GM23338 (cell line): ENCODE measurements at regions not wholly inside any gene's neighbourhood (a gene's known extent, or its start where the extent isn't known, plus 50 kb on each side); places are given as distances from the start of the nearest gene placed in this dataset.

Experiments used
- ATAC-seq: fragments of 200-7000 bp; cut with Tn5 transposase; 3 replicates; pipeline ENCODE4 v1.9.1; 2020
- DNase-seq: peaks from one replicate; pipeline ENCODE4 v3.0.0-alpha.2; 2015; ENCODE audit warnings: low spot score
- H2AFZ ChIP-seq: fragments of 200-600 bp; sonication (generic); 2 replicates; pipeline ENCODE4 v1.8.0; 2016; ENCODE audit warnings: antibody characterized with exemption, mild to moderate bottlenecking, moderate library complexity
- H3F3A ChIP-seq: fragments of 200-600 bp; sonication (generic); replicated peaks from 2 replicates; pipeline ENCODE4 v1.8.0; 2017; ENCODE audit warnings: antibody characterized with exemption, mixed run types, low read depth
- H3K27ac ChIP-seq: fragments of 200-600 bp; sonication (generic); 2 replicates; pipeline ENCODE4 v1.6.1; 2016; ENCODE audit warnings: low read depth
- H3K27me3 ChIP-seq: fragments of 200-600 bp; sonication (generic); 2 replicates; pipeline ENCODE4 v1.8.0; 2016; ENCODE audit warnings: mild to moderate bottlenecking, mixed run types, moderate library complexity; ENCODE audit not compliant: insufficient read depth
- H3K36me3 ChIP-seq: fragments of 200-600 bp; sonication (generic); 2 replicates; pipeline ENCODE4 v1.8.0; 2016; ENCODE audit warnings: mild to moderate bottlenecking; ENCODE audit not compliant: insufficient read depth
- H3K4me1 ChIP-seq: fragments of 200-600 bp; sonication (generic); 2 replicates; pipeline ENCODE4 v1.8.0; 2016; ENCODE audit warnings: mild to moderate bottlenecking, moderate library complexity; ENCODE audit not compliant: insufficient read depth
- H3K4me2 ChIP-seq: fragments of 200-600 bp; sonication (generic); 2 replicates; pipeline ENCODE4 v1.7.1; 2017; ENCODE audit warnings: mixed run types
- H3K4me3 ChIP-seq: fragments of 200-600 bp; sonication (generic); 2 replicates; pipeline ENCODE4 v1.6.1; 2016; ENCODE audit warnings: mixed run types
- H3K79me2 ChIP-seq: fragments of 200-600 bp; sonication (generic); replicated peaks from 2 replicates; pipeline ENCODE4 v1.8.0; 2017; ENCODE audit warnings: mild to moderate bottlenecking; ENCODE audit not compliant: insufficient read depth
- H3K9me2 ChIP-seq: fragments of 200-600 bp; sonication (generic); 2 replicates; pipeline ENCODE4 v1.8.0; 2017; ENCODE audit not compliant: insufficient read depth
- H4K20me1 ChIP-seq: fragments of 200-600 bp; sonication (generic); replicated peaks from 2 replicates; pipeline ENCODE4 v1.8.0; 2017; ENCODE audit warnings: mild to moderate bottlenecking; ENCODE audit not compliant: insufficient read depth
- H3K27ac Mint-ChIP-seq: 2 replicates; pipeline ENCODE4 v1.8.0; 2020; ENCODE audit warnings: inconsistent platforms, mild to moderate bottlenecking, moderate library complexity, mixed read lengths
- H3K27me3 Mint-ChIP-seq: 3 replicates; pipeline ENCODE4 v1.8.0; 2022; ENCODE audit warnings: low read depth, mild to moderate bottlenecking, moderate library complexity, mixed read lengths, inconsistent platforms; ENCODE audit not compliant: insufficient read depth, poor library complexity
- H3K36me3 Mint-ChIP-seq: 3 replicates; pipeline ENCODE4 v1.8.0; 2021; ENCODE audit warnings: low read depth, mild to moderate bottlenecking, inconsistent platforms, moderate library complexity, mixed read lengths
- H3K4me1 Mint-ChIP-seq: 3 replicates; pipeline ENCODE4 v1.8.0; 2020; ENCODE audit warnings: mild to moderate bottlenecking, inconsistent platforms, mixed read lengths
- H3K4me3 Mint-ChIP-seq: 3 replicates; pipeline ENCODE4 v1.8.0; 2021; ENCODE audit warnings: moderate library complexity, mild to moderate bottlenecking, inconsistent platforms, mixed read lengths
- H3K9me3 Mint-ChIP-seq: 3 replicates; pipeline ENCODE4 v1.8.0; 2020; ENCODE audit warnings: moderate library complexity, mild to moderate bottlenecking, inconsistent platforms, mixed read lengths
- CREB1 ChIP-seq: fragments of 250-450 bp; sonication (Bioruptor Pico); IDR thresholded peaks from 2 replicates; pipeline ENCODE4 v1.5.0; 2020; ENCODE audit warnings: low read depth, mild to moderate bottlenecking, moderate library complexity
- EZH2 ChIP-seq: fragments of 200-600 bp; sonication (generic); IDR thresholded peaks from one replicate; pipeline ENCODE4 v1.8.0; 2017; ENCODE audit warnings: antibody characterized with exemption, mild to moderate bottlenecking, low read depth; ENCODE audit not compliant: unreplicated experiment
- EZH2phosphoT487 ChIP-seq: fragments of 200-600 bp; sonication (generic); IDR thresholded peaks from one replicate; pipeline ENCODE4 v1.8.1; 2018; ENCODE audit warnings: antibody characterized with exemption; ENCODE audit not compliant: unreplicated experiment
- JUNB ChIP-seq: IDR thresholded peaks from one replicate; pipeline ENCODE4 v1.6.1; 2016; ENCODE audit warnings: antibody characterized with exemption; ENCODE audit not compliant: unreplicated experiment
- NANOG ChIP-seq: IDR thresholded peaks from 2 replicates; pipeline ENCODE4 v1.6.1; 2016; ENCODE audit warnings: antibody characterized with exemption, borderline replicate concordance
- POLR2AphosphoS5 ChIP-seq: IDR thresholded peaks from 2 replicates; pipeline ENCODE4 v1.6.1; 2016; ENCODE audit warnings: antibody characterized with exemption, low read depth
- STAT1 ChIP-seq: IDR thresholded peaks from one replicate; pipeline ENCODE4 v1.6.1; 2016; ENCODE audit warnings: antibody characterized with exemption; ENCODE audit not compliant: unreplicated experiment
- ZNF114 ChIP-seq: fragments of 250-450 bp; sonication (Bioruptor Pico); IDR thresholded peaks from 2 replicates; pipeline ENCODE4 v1.5.0; 2020; ENCODE audit warnings: mild to moderate bottlenecking, moderate library complexity
- ZNF331 ChIP-seq: fragments of 250-450 bp; sonication (Bioruptor Pico); IDR thresholded peaks from 2 replicates; pipeline ENCODE4 v1.5.0; 2020; ENCODE audit warnings: low read depth, mild to moderate bottlenecking, moderate library complexity
- TF ChIP-seq, protein P1 (sequence below): IDR thresholded peaks from 2 replicates; pipeline ENCODE4 v1.6.1; 2016; ENCODE audit warnings: antibody characterized with exemption
- TF ChIP-seq, protein P2 (sequence below), 2 experiments: fragments of 200-600 bp in 1 of 2; sonication (generic) in 1 of 2; conservative IDR thresholded peaks; 2 replicates each; pipeline versions ENCODE4 v1.5.1 to v1.6.1; 2016 to 2017; ENCODE audit warnings: antibody characterized with exemption in 2 of 2, low read depth in 2 of 2, mild to moderate bottlenecking in 2 of 2, moderate library complexity in 1 of 2
- TF ChIP-seq, protein P3 (sequence below): fragments of 250-450 bp; sonication (Bioruptor Pico); IDR thresholded peaks from 2 replicates; pipeline ENCODE4 v1.5.0; 2020; ENCODE audit warnings: mild to moderate bottlenecking, moderate library complexity
- TF ChIP-seq, protein P4 (sequence below): IDR thresholded peaks from one replicate; pipeline ENCODE4 v1.6.1; 2018; ENCODE audit warnings: antibody characterized with exemption; ENCODE audit not compliant: unreplicated experiment

DNA sequence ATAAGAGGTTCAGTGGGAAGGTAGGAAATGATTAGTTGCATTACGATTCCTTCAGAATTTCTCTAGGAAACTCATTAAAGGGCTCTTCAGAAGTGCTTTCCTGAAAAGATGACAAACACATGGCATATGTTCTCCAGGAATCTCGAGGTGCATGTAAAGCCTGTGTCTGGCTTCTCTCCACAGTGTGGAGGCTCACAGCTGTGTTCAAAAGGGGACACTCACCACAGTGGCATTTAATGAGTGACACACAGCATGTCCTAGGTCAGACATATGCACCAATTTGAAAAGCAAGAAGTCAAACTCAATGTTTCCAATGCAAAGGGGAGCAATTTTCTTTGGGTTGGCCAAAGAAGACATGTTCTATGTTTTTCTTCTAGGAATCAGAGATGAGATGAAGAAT, 976.9 kb downstream of the MAT2B start:
- Histone ChIP-seq H3K79me2 (no peaks in the 10 kb centered on the region), H3K27ac (no peak overlapping the region), H3K27me3 (no peaks in the 10 kb centered on the region), H3K9me2 (no peaks in the 10 kb centered on the region), H4K20me1 (no peaks in the 10 kb centered on the region), H3K4me2 (no peak overlapping the region), H3K36me3 (no peaks in the 10 kb centered on the region), H3K4me3 (no peak overlapping the region), H2AFZ (no peak overlapping the region), H3K4me1 (no peaks in the 10 kb centered on the region), H3F3A (no peaks in the 10 kb centered on the region)
- ATAC-seq (no peak), DNase-seq (no peak)
- Mint-ChIP-seq H3K9me3 (no peaks in the 10 kb centered on the region; the same call in 2 of the 3 replicates), H3K27me3 (no peaks in the 10 kb centered on the region), H3K27ac (no peak overlapping the region), H3K4me1 (no peaks in the 10 kb centered on the region), H3K4me3 (no peak overlapping the region), H3K36me3 (no peaks in the 10 kb centered on the region)
- TF ChIP-seq ZNF331 (CRISPR knock-in tag) = no peak
- TF ChIP-seq STAT1 = no peak
- no peak for TF ChIP-seq ZNF114 (CRISPR knock-in tag)
- TF ChIP-seq POLR2AphosphoS5 = no peak
- TF ChIP-seq, protein P1, sequence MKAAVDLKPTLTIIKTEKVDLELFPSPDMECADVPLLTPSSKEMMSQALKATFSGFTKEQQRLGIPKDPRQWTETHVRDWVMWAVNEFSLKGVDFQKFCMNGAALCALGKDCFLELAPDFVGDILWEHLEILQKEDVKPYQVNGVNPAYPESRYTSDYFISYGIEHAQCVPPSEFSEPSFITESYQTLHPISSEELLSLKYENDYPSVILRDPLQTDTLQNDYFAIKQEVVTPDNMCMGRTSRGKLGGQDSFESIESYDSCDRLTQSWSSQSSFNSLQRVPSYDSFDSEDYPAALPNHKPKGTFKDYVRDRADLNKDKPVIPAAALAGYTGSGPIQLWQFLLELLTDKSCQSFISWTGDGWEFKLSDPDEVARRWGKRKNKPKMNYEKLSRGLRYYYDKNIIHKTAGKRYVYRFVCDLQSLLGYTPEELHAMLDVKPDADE = no peak
- TF ChIP-seq NANOG = no peak
- TF ChIP-seq, protein P2, sequence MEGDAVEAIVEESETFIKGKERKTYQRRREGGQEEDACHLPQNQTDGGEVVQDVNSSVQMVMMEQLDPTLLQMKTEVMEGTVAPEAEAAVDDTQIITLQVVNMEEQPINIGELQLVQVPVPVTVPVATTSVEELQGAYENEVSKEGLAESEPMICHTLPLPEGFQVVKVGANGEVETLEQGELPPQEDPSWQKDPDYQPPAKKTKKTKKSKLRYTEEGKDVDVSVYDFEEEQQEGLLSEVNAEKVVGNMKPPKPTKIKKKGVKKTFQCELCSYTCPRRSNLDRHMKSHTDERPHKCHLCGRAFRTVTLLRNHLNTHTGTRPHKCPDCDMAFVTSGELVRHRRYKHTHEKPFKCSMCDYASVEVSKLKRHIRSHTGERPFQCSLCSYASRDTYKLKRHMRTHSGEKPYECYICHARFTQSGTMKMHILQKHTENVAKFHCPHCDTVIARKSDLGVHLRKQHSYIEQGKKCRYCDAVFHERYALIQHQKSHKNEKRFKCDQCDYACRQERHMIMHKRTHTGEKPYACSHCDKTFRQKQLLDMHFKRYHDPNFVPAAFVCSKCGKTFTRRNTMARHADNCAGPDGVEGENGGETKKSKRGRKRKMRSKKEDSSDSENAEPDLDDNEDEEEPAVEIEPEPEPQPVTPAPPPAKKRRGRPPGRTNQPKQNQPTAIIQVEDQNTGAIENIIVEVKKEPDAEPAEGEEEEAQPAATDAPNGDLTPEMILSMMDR (conservative IDR thresholded peaks at IDR 0.05; ENCODE audit: low read depth in 2 of 2) = no peak
- no peak for TF ChIP-seq CREB1
- TF ChIP-seq JUNB = no peak
- TF ChIP-seq, protein P3, sequence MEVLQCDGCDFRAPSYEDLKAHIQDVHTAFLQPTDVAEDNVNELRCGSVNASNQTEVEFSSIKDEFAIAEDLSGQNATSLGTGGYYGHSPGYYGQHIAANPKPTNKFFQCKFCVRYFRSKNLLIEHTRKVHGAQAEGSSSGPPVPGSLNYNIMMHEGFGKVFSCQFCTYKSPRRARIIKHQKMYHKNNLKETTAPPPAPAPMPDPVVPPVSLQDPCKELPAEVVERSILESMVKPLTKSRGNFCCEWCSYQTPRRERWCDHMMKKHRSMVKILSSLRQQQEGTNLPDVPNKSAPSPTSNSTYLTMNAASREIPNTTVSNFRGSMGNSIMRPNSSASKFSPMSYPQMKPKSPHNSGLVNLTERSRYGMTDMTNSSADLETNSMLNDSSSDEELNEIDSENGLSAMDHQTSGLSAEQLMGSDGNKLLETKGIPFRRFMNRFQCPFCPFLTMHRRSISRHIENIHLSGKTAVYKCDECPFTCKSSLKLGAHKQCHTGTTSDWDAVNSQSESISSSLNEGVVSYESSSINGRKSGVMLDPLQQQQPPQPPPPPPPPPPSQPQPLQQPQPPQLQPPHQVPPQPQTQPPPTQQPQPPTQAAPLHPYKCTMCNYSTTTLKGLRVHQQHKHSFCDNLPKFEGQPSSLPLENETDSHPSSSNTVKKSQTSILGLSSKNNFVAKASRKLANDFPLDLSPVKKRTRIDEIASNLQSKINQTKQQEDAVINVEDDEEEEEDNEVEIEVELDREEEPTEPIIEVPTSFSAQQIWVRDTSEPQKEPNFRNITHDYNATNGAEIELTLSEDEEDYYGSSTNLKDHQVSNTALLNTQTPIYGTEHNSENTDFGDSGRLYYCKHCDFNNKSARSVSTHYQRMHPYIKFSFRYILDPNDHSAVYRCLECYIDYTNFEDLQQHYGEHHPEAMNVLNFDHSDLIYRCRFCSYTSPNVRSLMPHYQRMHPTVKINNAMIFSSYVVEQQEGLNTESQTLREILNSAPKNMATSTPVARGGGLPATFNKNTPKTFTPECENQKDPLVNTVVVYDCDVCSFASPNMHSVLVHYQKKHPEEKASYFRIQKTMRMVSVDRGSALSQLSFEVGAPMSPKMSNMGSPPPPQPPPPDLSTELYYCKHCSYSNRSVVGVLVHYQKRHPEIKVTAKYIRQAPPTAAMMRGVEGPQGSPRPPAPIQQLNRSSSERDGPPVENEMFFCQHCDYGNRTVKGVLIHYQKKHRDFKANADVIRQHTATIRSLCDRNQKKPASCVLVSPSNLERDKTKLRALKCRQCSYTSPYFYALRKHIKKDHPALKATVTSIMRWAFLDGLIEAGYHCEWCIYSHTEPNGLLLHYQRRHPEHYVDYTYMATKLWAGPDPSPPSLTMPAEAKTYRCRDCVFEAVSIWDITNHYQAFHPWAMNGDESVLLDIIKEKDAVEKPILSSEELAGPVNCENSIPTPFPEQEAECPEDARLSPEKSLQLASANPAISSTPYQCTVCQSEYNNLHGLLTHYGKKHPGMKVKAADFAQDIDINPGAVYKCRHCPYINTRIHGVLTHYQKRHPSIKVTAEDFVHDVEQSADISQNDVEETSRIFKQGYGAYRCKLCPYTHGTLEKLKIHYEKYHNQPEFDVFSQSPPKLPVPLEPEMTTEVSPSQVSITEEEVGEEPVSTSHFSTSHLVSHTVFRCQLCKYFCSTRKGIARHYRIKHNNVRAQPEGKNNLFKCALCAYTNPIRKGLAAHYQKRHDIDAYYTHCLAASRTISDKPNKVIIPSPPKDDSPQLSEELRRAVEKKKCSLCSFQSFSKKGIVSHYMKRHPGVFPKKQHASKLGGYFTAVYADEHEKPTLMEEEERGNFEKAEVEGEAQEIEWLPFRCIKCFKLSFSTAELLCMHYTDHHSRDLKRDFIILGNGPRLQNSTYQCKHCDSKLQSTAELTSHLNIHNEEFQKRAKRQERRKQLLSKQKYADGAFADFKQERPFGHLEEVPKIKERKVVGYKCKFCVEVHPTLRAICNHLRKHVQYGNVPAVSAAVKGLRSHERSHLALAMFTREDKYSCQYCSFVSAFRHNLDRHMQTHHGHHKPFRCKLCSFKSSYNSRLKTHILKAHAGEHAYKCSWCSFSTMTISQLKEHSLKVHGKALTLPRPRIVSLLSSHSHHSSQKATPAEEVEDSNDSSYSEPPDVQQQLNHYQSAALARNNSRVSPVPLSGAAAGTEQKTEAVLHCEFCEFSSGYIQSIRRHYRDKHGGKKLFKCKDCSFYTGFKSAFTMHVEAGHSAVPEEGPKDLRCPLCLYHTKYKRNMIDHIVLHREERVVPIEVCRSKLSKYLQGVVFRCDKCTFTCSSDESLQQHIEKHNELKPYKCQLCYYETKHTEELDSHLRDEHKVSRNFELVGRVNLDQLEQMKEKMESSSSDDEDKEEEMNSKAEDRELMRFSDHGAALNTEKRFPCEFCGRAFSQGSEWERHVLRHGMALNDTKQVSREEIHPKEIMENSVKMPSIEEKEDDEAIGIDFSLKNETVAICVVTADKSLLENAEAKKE (CRISPR knock-in tag) = no peak
- no peak for TF ChIP-seq EZH2
- TF ChIP-seq EZH2phosphoT487 = no peak
- TF ChIP-seq, protein P4, sequence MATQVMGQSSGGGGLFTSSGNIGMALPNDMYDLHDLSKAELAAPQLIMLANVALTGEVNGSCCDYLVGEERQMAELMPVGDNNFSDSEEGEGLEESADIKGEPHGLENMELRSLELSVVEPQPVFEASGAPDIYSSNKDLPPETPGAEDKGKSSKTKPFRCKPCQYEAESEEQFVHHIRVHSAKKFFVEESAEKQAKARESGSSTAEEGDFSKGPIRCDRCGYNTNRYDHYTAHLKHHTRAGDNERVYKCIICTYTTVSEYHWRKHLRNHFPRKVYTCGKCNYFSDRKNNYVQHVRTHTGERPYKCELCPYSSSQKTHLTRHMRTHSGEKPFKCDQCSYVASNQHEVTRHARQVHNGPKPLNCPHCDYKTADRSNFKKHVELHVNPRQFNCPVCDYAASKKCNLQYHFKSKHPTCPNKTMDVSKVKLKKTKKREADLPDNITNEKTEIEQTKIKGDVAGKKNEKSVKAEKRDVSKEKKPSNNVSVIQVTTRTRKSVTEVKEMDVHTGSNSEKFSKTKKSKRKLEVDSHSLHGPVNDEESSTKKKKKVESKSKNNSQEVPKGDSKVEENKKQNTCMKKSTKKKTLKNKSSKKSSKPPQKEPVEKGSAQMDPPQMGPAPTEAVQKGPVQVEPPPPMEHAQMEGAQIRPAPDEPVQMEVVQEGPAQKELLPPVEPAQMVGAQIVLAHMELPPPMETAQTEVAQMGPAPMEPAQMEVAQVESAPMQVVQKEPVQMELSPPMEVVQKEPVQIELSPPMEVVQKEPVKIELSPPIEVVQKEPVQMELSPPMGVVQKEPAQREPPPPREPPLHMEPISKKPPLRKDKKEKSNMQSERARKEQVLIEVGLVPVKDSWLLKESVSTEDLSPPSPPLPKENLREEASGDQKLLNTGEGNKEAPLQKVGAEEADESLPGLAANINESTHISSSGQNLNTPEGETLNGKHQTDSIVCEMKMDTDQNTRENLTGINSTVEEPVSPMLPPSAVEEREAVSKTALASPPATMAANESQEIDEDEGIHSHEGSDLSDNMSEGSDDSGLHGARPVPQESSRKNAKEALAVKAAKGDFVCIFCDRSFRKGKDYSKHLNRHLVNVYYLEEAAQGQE = no peak
